Loucy (cell line): ENCODE measurements at regions not wholly inside any gene's neighbourhood (a gene's known extent, or its start where the extent isn't known, plus 50 kb on each side); places are given as distances from the start of the nearest gene placed in this dataset.
"Not testable (repeated sequence)": the region's sequence is repeated elsewhere in the genome, so short reads cannot be mapped to it uniquely, and the experiment has no call there.

ENCODE experiments used
- H2AFZ ChIP-seq: fragments of 200-600 bp; sonication (generic); 2 replicates; pipeline ENCODE4 v1.6.0; 2016; ENCODE audit warnings: antibody characterized with exemption, mild to moderate bottlenecking, low read length, moderate library complexity
- H3F3A ChIP-seq: fragments of 200-600 bp; 2 replicates; pipeline ENCODE4 v1.6.0; 2016; ENCODE audit warnings: antibody characterized with exemption, low read depth, mild to moderate bottlenecking
- H3K27me3 ChIP-seq: fragments of 200-600 bp; sonication (generic); 2 replicates; pipeline ENCODE4 v1.6.1; 2014; ENCODE audit warnings: low read length, mild to moderate bottlenecking; ENCODE audit not compliant: insufficient read depth, poor library complexity, severe bottlenecking
- H3K36me3 ChIP-seq: fragments of 200-600 bp; sonication (generic); 2 replicates; pipeline ENCODE4 v1.6.1; 2016; ENCODE audit warnings: low read length; ENCODE audit not compliant: insufficient read depth
- H3K4me1 ChIP-seq: fragments of 200-600 bp; sonication (generic); 2 replicates; pipeline ENCODE4 v1.5.1; 2014; ENCODE audit warnings: low read length, mild to moderate bottlenecking; ENCODE audit not compliant: insufficient read depth, poor library complexity, severe bottlenecking
- H3K4me2 ChIP-seq: fragments of 200-600 bp; sonication (generic); 2 replicates; pipeline ENCODE4 v1.6.0; 2014; ENCODE audit warnings: antibody characterized with exemption, low read length, low read depth, mild to moderate bottlenecking; ENCODE audit not compliant: poor library complexity, severe bottlenecking
- H3K4me3 ChIP-seq: fragments of 200-600 bp; sonication (generic); 2 replicates; pipeline ENCODE4 v1.5.1; 2014; ENCODE audit warnings: low read length, mild to moderate bottlenecking, mixed read lengths; ENCODE audit not compliant: poor library complexity, severe bottlenecking
- H3K79me2 ChIP-seq: fragments of 200-600 bp; sonication (generic); 2 replicates; pipeline ENCODE4 v1.6.1; 2014; ENCODE audit warnings: low read length; ENCODE audit not compliant: insufficient read depth
- H3K9ac ChIP-seq: fragments of 200-600 bp; sonication (generic); 2 replicates; pipeline ENCODE4 v1.6.0; 2014; ENCODE audit warnings: mild to moderate bottlenecking, low read depth, low read length, moderate library complexity; ENCODE audit not compliant: poor library complexity, severe bottlenecking
- H3K9me2 ChIP-seq: fragments of 200-600 bp; sonication (generic); replicated peaks from 2 replicates; pipeline ENCODE4 v1.6.1; 2016; ENCODE audit warnings: low read depth, low read length, mixed read lengths
- H3K9me3 ChIP-seq: fragments of 200-600 bp; sonication (generic); 2 replicates; pipeline ENCODE4 v1.6.1; 2014; ENCODE audit warnings: mild to moderate bottlenecking, antibody characterized with exemption, low read length, low read depth; ENCODE audit not compliant: insufficient read depth
- H4K20me1 ChIP-seq: fragments of 200-600 bp; sonication (generic); 2 replicates; pipeline ENCODE4 v1.6.0; 2014; ENCODE audit warnings: antibody characterized with exemption, low read length, mild to moderate bottlenecking; ENCODE audit not compliant: insufficient read depth, poor library complexity, severe bottlenecking

DNA sequence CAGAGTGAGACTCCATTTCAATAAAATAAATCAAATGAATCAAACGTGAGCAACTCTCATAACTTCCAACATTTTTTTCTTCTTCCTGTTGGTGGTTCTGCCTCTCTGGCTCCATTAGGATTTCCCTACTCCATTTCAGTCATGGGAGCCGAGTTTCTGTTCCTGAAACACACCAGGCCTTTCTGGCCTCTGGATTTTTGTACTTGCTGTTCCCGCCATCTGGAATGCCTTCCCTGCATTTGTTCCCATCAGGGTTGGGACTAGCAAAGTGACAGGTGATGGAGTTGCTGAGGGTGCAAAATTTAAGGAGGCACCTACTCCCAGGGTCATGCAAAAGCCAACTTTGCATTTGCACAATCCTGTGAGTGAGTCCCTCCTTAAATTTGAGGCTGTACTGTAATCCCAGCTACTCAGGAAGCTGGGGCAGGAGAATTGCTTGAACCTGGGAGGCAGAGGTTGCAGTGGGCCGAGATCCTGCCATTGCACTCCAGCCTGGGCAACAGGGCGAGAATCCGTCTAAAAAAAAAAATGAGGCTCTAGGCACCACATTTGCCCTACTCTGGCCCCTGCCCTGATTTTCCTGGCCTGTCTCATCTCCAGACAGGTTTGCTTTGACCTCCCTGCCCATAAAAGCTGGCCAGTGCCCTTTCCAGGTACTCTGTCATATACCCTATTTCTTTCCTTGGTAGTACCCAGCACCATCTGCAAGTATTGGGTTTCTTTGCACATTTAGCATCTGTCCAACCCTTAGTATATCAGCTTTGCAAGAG is 93.4 kb upstream of the METTL9 start:
- H3K27me3 ChIP-seq, H3K9me2 ChIP-seq, H2AFZ ChIP-seq, H3F3A ChIP-seq, H3K9me3 ChIP-seq, H3K4me3 ChIP-seq: not testable (repeated sequence)
- Histone ChIP-seq H3K4me2 (peak overlapping the region; percentile 86), H3K9ac (peak overlapping the region; percentile 64), H4K20me1 (peaks cover 32% of the 10 kb centered on the region), H3K79me2 (peaks cover 80% of the 10 kb centered on the region), H3K4me1 (peaks cover 15% of the 10 kb centered on the region), H3K36me3 (peaks cover 13% of the 10 kb centered on the region; the same call in 1 of the 2 replicates)

DNA sequence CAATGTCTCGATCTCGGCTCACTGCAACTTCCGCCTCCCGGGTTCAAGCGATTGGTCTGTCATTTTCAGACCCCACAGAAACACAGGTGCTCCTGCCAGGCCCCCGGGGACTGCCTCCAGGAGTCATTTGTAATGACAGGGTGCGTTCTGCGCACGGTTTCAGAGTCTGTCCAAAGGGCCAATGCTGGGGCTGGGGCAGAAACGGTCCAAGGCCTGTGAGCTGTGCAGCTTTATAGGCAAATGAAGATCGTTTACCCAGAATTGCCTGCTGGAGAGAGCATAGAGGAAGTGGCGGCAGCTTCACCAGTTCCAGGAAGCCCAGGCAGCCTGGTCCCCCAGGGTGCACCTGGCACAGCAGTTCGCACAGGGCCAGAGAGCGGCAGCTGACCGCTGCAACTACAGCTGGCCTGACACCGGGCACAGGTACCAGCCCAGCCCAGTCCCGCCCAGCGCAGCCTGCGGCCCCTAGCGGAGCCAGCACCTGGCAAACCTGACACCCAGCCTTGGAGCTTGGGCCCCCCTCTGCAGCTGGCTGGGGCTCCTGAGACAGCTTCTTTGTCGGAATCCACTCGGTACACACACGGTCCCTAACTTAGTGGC is 92.4 kb upstream of the METTL9 start:
- Histone ChIP-seq H3K4me1 (peaks cover 15% of the 10 kb centered on the region), H3K36me3 (peaks cover 13% of the 10 kb centered on the region; the same call in 1 of the 2 replicates), H3K9ac (peak overlapping the region; percentile 64), H4K20me1 (peaks cover 37% of the 10 kb centered on the region), H3K79me2 (peaks cover 90% of the 10 kb centered on the region), H3K4me2 (peak overlapping the region; percentile 86), H3K4me3 (peak overlapping the region; percentile 70)
- not testable (repeated sequence) for H2AFZ ChIP-seq, H3K27me3 ChIP-seq, H3K9me3 ChIP-seq, H3F3A ChIP-seq, H3K9me2 ChIP-seq

DNA sequence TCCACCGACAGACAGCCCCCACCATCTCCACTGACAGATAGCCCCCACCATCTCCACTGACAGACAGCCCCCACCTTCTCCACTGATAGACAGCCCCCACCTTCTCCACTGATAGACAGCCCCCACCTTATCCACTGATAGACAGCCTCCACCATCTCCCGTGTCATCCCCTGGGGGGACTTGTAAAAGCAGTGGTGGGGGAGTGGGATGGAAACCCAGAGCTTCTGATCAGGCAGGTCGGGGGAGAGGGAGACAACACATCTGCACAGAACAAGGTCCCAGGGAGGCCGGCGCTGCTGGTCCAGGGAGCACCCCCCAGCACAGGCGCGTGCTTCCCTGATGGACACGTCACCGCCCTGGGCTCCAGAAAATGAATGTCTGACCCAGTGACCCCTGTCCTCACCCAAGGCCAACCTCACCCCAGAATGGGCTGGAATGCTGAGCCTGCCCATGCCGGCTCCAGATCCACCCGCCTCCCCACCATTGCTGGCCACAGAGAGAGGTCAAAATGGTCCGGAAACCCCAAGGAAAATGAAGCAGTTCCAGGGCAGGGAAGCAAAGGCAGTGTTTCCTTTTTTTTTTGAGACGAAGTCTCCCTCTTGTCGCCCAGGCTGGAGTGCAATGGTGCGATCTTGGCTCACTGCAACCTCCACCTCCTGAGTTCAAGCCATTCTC is 91.6 kb upstream of the METTL9 start:
- H3K9me3 ChIP-seq, H3K9me2 ChIP-seq, H3K27me3 ChIP-seq, H3F3A ChIP-seq, H2AFZ ChIP-seq: not testable (repeated sequence)
- H3K4me1 ChIP-seq = peaks cover 21% of the 10 kb centered on the region
- peak overlapping the region; percentile 86 for H3K4me2 ChIP-seq
- peaks cover 95% of the 10 kb centered on the region for H3K79me2 ChIP-seq
- peak overlapping the region; percentile 70 for H3K4me3 ChIP-seq
- H3K9ac ChIP-seq = peak overlapping the region; percentile 64
- peaks cover 18% of the 10 kb centered on the region; the same call in 1 of the 2 replicates for H3K36me3 ChIP-seq
- H4K20me1 ChIP-seq = peaks cover 45% of the 10 kb centered on the region

DNA sequence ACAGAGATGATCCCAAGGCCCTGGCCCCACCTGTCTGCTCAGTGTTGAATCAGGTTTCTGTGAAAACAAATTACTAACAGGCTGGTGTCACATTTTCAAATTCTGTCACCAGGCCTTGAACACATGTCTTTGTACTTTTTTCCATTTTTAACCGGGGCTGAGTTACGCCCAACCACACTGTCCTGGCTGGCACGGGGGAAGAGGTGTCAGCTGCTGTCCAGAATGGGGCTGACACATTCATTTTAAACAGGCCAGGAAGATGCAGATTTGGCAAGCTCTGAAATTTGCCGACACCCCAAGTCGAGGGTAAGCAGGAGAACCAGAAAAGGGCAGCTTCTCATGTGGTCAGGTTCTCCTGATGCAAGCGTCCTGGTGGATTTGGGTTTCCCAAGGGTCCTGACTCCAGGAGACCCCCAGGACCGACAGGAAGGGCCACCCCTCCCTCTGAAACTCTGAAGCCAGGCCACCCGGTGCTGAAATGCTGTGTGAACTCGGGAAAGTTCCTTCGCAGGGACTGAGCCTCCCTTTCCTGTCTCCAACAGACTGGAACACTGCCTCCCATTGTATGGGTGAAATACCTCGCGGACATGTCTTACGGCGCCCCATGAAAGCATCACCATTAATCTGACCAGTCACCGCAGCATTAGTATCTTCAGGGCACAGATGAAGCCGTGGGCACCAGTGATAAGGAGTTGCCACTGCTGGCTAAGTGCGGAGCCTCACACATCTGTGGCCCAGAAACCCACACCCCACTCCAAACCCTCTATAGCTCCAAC is 90.5 kb upstream of the METTL9 start:
- not testable (repeated sequence) for H3K9ac ChIP-seq

DNA sequence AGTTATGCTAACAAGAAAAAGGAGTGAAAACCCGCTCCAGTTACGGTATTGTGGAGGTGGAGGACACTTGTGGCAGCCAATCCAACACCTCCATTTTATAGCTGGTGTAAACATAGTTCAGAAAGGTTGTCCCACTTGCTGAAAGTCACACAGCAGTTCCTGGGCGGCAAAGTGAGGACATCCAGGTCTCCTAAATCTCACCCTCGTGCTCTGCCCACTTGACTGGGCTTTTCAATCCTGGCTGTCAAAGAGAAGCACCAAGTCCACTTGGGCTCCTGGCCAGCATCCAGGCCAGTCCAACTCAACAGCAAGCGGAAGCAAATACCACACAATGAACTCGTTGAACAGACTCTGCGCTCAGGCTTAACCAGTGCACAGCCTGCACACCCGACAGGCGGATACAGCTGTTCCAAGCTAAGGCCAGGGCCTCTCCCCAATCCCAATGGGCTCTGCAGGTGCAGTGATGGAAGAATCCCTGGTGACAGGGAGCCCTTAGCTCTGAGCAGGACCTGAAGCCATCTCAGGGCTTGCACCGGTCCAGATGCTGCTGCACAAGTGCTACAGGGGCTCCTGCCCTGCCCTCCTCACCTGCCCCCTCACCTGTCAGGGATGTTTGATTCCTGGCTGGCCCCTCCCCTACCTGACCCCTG is 89.8 kb upstream of the METTL9 start:
- H3K4me2 ChIP-seq, H3K9me2 ChIP-seq, H3K4me3 ChIP-seq, H3K9ac ChIP-seq, H3F3A ChIP-seq, H3K36me3 ChIP-seq, H2AFZ ChIP-seq, H3K9me3 ChIP-seq, H3K27me3 ChIP-seq: not testable (repeated sequence)
- peaks cover 28% of the 10 kb centered on the region for H3K4me1 ChIP-seq
- H4K20me1 ChIP-seq = peaks cover 53% of the 10 kb centered on the region
- H3K79me2 ChIP-seq = peaks cover 96% of the 10 kb centered on the region

More for the DNA sequence above, 90.5 kb upstream of the METTL9 start:
- H3K9me2 ChIP-seq, H2AFZ ChIP-seq, H3K9me3 ChIP-seq, H3F3A ChIP-seq, H3K27me3 ChIP-seq, H3K4me3 ChIP-seq, H3K4me2 ChIP-seq: not testable (repeated sequence)
- Histone ChIP-seq H4K20me1 (peaks cover 50% of the 10 kb centered on the region), H3K79me2 (peaks cover 96% of the 10 kb centered on the region), H3K4me1 (peaks cover 24% of the 10 kb centered on the region), H3K36me3 (peaks cover 13% of the 10 kb centered on the region; the same call in 1 of the 2 replicates)

DNA sequence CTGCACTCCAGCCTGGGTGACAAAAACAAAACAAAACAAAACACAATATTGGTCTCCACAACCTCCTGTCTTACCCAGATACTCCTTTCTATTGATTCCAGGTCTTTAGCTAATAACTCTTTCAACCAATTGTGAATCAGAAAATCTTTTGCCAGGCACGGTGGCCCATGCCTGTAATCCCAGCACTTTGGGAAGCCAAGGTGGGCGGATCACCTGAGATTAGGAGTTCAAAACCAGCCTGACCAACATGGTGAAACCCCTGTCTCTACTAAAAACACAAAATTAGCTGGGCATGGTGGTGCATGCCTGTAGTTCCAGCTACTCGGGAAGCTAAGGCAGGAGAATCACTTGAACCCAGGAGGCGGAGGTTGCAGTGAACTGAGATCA is 88.5 kb upstream of the METTL9 start:
- not testable (repeated sequence) for H3K36me3 ChIP-seq, H3K9me3 ChIP-seq, H3K4me2 ChIP-seq, H3K9ac ChIP-seq, H3K4me3 ChIP-seq, H2AFZ ChIP-seq, H3F3A ChIP-seq, H3K27me3 ChIP-seq, H3K9me2 ChIP-seq
- Histone ChIP-seq H3K79me2 (peaks cover 98% of the 10 kb centered on the region), H4K20me1 (peaks cover 62% of the 10 kb centered on the region), H3K4me1 (peaks cover 30% of the 10 kb centered on the region)
